GM12865 (cell line): ENCODE measurements at regions not wholly inside any gene's neighbourhood (a gene's known extent, or its start where the extent isn't known, plus 50 kb on each side); places are given as distances from the start of the nearest gene placed in this dataset.
"Not testable (repeated sequence)": the region's sequence is repeated elsewhere in the genome, so short reads cannot be mapped to it uniquely, and the experiment has no call there.

Experiments used
- DNase-seq: peaks from one replicate; pipeline ENCODE4 v3.0.0; 2010; ENCODE audit warnings: low read depth
- H3K4me3 ChIP-seq: 2 replicates; pipeline ENCODE4 v1.5.1; 2011; ENCODE audit warnings: mild to moderate bottlenecking, low read depth, low read length, control low read depth
- TF ChIP-seq, protein P1 (sequence below): IDR thresholded peaks from 2 replicates; pipeline ENCODE4 v1.5.1; 2011; ENCODE audit warnings: low read length, control low read depth, low read depth, inconsistent platforms; ENCODE audit not compliant: insufficient read depth; ENCODE audit errors: missing control alignments

DNA sequence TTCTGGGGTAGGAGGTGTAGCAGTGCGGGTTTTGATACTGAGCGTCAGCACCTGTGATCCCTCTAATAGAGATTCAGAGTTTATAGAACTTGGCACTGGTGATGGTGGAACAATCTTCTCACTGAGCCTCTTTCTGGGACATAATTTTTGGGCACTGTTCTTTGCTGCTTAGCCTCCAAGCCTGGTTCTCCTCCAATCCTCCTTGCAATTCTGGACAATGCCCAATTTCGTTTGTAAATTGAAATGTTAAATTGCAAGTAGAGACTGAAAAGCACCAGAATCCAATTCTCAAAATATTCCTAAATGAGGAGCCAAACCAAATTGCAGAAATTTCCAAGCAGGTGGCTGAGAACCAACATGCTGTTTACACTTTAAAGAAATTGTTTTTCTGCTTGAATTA, 149.8 kb upstream of the ABI3BP start:
- TF ChIP-seq, protein P1, sequence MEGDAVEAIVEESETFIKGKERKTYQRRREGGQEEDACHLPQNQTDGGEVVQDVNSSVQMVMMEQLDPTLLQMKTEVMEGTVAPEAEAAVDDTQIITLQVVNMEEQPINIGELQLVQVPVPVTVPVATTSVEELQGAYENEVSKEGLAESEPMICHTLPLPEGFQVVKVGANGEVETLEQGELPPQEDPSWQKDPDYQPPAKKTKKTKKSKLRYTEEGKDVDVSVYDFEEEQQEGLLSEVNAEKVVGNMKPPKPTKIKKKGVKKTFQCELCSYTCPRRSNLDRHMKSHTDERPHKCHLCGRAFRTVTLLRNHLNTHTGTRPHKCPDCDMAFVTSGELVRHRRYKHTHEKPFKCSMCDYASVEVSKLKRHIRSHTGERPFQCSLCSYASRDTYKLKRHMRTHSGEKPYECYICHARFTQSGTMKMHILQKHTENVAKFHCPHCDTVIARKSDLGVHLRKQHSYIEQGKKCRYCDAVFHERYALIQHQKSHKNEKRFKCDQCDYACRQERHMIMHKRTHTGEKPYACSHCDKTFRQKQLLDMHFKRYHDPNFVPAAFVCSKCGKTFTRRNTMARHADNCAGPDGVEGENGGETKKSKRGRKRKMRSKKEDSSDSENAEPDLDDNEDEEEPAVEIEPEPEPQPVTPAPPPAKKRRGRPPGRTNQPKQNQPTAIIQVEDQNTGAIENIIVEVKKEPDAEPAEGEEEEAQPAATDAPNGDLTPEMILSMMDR = no peak
- DNase-seq = no peak

DNA sequence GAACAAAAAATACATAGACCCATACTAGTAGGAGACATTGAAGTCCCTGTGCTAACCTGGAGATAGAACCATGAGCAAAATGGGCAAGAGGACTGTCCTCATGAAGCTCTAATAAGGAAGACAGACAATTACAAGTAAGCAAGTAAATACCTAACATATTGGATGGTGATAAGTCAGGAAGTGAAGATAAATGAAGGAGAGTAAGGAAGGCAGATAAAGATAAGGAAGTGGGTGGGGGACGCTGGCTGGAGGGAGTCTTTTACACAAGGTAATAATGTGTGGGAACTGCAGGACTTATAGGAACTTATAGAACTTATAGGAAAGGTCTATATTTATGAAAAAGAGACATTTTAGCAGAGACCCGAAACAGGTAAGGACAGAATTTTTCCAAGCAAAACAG, 148.9 kb upstream of the ABI3BP start:
- no peak for DNase-seq
- no peak overlapping the region for H3K4me3 ChIP-seq
- TF ChIP-seq, protein P1 = no peak

More for the DNA sequence above, 149.8 kb upstream of the ABI3BP start:
- H3K4me3 ChIP-seq = no peak overlapping the region

DNA sequence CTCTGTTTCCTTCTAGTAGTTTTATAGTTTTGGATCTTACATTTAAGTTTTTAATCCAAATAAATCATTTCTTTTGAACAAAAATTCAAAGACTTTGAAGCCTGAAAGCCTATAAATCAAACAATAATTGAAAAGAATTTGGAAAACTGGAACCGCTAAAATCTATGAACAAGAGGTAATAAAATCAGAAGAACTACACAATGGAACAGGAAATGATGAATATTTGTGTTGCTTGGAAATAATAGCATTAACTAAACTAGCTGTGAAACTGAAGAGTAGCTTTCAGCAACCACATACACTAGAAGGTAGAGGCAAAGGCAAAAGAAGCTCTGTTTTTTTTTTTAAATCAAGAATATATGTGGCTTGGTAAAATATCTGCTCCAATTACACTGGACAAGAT, 147.9 kb upstream of the ABI3BP start:
- DNase-seq = no peak
- H3K4me3 ChIP-seq = no peak overlapping the region
- TF ChIP-seq, protein P1 = no peak

DNA sequence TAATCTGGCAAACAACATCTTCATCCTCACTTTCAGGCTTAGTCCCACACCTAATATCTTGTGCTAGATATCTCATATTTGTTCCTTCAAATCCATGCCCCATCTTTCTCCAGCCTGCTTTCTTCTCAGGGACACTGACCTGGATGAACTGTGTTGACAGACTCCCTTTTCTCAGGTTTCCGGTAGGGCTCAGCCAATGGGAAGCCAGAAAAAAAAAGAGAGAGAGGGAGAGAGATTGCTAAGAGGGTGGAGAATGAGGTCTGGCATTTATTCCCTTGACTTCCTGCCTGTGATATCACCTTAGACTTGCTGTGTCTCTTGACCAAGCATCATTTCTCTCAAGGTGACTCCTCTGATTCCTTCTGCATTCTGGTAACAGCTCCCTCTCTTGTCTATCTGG, 145.6 kb upstream of the ABI3BP start:
- TF ChIP-seq, protein P1 = no peak
- DNase-seq = no peak
- H3K4me3 ChIP-seq = no peak overlapping the region

DNA sequence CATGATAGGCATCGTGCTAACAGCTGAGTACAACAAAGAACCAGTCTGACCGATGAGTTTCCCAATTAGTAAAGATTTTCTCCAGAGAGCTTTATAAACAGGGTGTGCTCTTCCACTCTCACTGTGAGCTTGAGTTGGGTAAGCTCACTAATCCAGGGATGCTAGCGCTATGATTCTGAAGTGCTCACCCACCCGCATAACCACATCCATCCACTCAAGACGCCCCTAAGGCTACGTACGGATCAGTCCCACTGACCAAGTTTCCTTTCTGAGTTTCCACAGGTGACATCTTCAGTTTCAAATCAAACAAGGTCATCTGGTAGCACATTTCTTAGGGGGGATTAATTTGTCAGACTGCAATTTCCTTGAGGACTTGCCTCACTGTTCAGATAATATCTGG, 141.1 kb upstream of the ABI3BP start:
- DNase-seq = no peak
- TF ChIP-seq, protein P1 = no peak
- H3K4me3 ChIP-seq = no peak overlapping the region

DNA sequence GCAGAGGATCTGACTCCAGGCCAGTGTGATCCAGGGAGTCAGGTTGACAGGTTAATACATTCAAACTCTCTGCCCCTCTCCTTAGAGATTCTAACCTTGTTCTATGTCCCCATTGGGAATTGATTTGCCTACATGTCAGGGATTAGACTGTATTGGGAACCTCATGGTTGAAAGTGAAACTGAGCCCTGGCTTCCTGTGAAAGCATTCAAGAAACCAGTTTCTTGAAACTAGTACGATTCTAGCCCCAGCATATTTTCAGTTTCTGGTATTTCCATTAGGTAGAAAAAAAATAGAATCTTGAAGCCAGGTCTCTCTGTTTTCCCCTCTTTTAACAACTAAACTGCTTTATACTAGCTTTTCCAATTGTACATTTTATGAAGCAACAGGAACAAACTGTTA, 140.4 kb upstream of the ABI3BP start:
- TF ChIP-seq, protein P1 = no peak
- DNase-seq = peak; percentile 32
- no peak overlapping the region for H3K4me3 ChIP-seq

DNA sequence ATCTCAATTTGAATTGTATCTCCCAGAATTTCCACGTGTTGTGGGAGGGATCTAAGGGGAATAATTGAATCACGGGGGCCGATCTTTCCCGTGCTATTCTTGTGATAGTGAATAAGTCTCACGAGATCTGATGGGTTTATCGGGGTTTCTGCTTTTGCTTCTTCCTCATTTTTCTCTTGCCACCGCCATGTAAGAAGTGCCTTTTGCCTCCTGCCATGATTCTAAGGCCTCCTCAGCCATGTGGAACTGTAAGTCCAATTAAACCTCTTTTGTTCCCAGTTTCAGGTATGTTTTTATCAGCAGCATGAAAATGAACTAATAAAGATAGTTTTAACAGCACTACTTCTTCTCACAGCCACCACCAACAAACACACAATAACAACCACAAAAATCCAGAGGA, 140.0 kb upstream of the ABI3BP start:
- not testable (repeated sequence) for H3K4me3 ChIP-seq, DNase-seq
